HepG2 (cell line): ENCODE measurements at regions not wholly inside any gene's neighbourhood (a gene's known extent, or its start where the extent isn't known, plus 50 kb on each side); places are given as distances from the start of the nearest gene placed in this dataset.

Source experiments
- ZNF841 ChIP-seq: sonication (generic); formaldehyde crosslinking; IDR thresholded peaks from 2 replicates; pipeline ENCODE4 v1.8.1; 2023; ENCODE audit warnings: missing genetic modification reagents, borderline replicate concordance
- TF ChIP-seq, protein P1 (sequence below): sonication (generic); formaldehyde crosslinking; IDR thresholded peaks from 2 replicates; pipeline ENCODE4 v1.5.0; 2020; ENCODE audit warnings: mild to moderate bottlenecking, missing genetic modification reagents, moderate library complexity
- TF ChIP-seq, protein P2 (sequence below): IDR thresholded peaks from 2 replicates; pipeline ENCODE4 v1.6.1; 2016; ENCODE audit warnings: missing biosample characterization, missing genetic modification reagents, low read depth

DNA sequence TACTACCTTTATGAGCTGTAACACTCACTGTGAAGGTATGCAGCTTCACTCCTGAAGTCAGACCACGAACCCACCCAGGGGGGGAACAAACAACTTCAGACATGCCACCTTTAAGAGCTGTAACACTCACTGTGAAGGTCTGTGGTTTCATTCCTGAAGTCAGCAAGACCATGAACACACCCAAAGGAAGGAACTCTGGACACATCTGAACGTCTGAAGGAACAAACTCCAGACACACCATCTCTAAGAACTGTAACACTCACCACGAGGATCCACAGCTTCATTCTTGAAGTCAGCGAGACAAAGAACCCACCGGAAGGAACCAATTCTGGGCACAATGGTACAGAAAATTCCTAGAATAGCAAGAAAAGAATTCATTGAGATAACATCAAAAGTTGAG is 1796.5 kb upstream of the MIR17HG start:
- TF ChIP-seq ZNF841 (CRISPR knock-in tag) = no peak
- TF ChIP-seq, protein P1, sequence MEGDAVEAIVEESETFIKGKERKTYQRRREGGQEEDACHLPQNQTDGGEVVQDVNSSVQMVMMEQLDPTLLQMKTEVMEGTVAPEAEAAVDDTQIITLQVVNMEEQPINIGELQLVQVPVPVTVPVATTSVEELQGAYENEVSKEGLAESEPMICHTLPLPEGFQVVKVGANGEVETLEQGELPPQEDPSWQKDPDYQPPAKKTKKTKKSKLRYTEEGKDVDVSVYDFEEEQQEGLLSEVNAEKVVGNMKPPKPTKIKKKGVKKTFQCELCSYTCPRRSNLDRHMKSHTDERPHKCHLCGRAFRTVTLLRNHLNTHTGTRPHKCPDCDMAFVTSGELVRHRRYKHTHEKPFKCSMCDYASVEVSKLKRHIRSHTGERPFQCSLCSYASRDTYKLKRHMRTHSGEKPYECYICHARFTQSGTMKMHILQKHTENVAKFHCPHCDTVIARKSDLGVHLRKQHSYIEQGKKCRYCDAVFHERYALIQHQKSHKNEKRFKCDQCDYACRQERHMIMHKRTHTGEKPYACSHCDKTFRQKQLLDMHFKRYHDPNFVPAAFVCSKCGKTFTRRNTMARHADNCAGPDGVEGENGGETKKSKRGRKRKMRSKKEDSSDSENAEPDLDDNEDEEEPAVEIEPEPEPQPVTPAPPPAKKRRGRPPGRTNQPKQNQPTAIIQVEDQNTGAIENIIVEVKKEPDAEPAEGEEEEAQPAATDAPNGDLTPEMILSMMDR (CRISPR knock-in tag) = no peak
- TF ChIP-seq, protein P2, sequence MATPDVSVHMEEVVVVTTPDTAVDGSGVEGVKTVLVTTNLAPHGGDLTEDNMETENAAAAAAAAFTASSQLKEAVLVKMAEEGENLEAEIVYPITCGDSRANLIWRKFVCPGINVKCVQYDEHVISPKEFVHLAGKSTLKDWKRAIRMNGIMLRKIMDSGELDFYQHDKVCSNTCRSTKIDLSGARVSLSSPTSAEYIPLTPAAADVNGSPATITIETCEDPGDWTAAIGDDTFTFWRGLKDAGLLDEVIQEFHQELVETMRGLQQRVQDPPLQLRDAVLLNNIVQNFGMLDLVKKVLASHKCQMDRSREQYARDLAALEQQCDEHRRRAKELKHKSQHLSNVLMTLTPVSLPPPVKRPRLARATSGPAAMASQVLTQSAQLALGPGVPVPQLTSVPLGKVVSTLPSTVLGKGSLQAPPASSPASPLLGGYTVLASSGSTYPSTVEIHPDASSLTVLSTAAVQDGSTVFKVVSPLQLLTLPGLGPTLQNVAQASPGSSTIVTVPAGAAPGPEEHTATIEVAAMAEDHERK (CRISPR knock-in tag) = no peak
